NCI-H2029 treated with DMSO at 0.1 percent for 48 hours (cell line): ENCODE measurements at regions not wholly inside any gene's neighbourhood (a gene's known extent, or its start where the extent isn't known, plus 50 kb on each side); places are given as distances from the start of the nearest gene placed in this dataset.

ENCODE experiments used
- DNase-seq: peaks from one replicate; lab custom pipeline; 2025; lab: John Stamatoyannopoulos, UW

- DNase-seq: no peak
These were observed 1089.2 kb downstream of the C4orf33 start for GRCh38 chr4:130185123-130185522.

GRCh38 chr4:130186931-130187330 is 1091.0 kb downstream of the C4orf33 start:
- no peak for DNase-seq

- DNase-seq: no peak
These were observed 1091.6 kb downstream of the C4orf33 start for GRCh38 chr4:130187587-130187986.

- no peak for DNase-seq
These were observed 1096.8 kb downstream of the C4orf33 start for GRCh38 chr4:130192787-130193186.

- no peak for DNase-seq
These were observed 1102.0 kb downstream of the C4orf33 start for GRCh38 chr4:130197946-130198345.

- DNase-seq: no peak
These were observed 1107.6 kb downstream of the C4orf33 start for GRCh38 chr4:130203571-130203970.

- DNase-seq: no peak
These were observed 1114.9 kb downstream of the C4orf33 start for GRCh38 chr4:130210864-130211263.

- no peak for DNase-seq
These were observed 1118.3 kb downstream of the C4orf33 start for GRCh38 chr4:130214268-130214667.

- DNase-seq: no peak
These were observed 1137.6 kb downstream of the C4orf33 start for GRCh38 chr4:130233377-130234047.

- no peak for DNase-seq
These were observed 1142.2 kb downstream of the C4orf33 start for GRCh38 chr4:130238121-130238520.

GRCh38 chr4:130249002-130249401 is 1153.0 kb downstream of the C4orf33 start:
- DNase-seq: no peak

GRCh38 chr4:130257271-130257670 is 1161.3 kb downstream of the C4orf33 start:
- DNase-seq: no peak

GRCh38 chr4:130266814-130267213 is 1170.9 kb downstream of the C4orf33 start:
- no peak for DNase-seq

- DNase-seq: no peak
These were observed 1192.6 kb downstream of the C4orf33 start for GRCh38 chr4:130288576-130288975.

GRCh38 chr4:130293692-130294091 is 1197.7 kb downstream of the C4orf33 start:
- no peak for DNase-seq

GRCh38 chr4:130296448-130296847 is 1200.5 kb downstream of the C4orf33 start:
- DNase-seq: no peak

- no peak for DNase-seq
These were observed 1210.6 kb downstream of the C4orf33 start for GRCh38 chr4:130306566-130306965.

GRCh38 chr4:130309221-130309620 is 1213.3 kb downstream of the C4orf33 start:
- no peak for DNase-seq

- DNase-seq: no peak
These were observed 1226.5 kb downstream of the C4orf33 start for GRCh38 chr4:130322439-130322838.

GRCh38 chr4:130329036-130329435 is 1233.1 kb downstream of the C4orf33 start:
- no peak for DNase-seq

GRCh38 chr4:130333241-130333759 is 1237.3 kb downstream of the C4orf33 start:
- no peak for DNase-seq

GRCh38 chr4:130335417-130336194 is 1239.7 kb downstream of the C4orf33 start:
- no peak for DNase-seq

- DNase-seq: peak; percentile 30
These were observed 1240.7 kb downstream of the C4orf33 start for GRCh38 chr4:130336585-130337217.
